Bronchial epithelial cell (primary cell): ENCODE measurements at regions not wholly inside any gene's neighbourhood (a gene's known extent, or its start where the extent isn't known, plus 50 kb on each side); places are given as distances from the start of the nearest gene placed in this dataset.

Experiments
- DNase-seq: peaks from one replicate; pipeline ENCODE4 v3.0.0-alpha.2; 2010; ENCODE audit warnings: low read depth
- FAIRE-seq: peaks from 2 replicates; lab custom pipeline; 2011; peaks lifted over from hg19 to GRCh38; lab: Jason Lieb, UNC
- H3K27me3 ChIP-seq: 2 replicates; pipeline ENCODE4 v1.5.1; 2011; ENCODE audit warnings: low read length; ENCODE audit not compliant: control insufficient read depth, insufficient read depth
- H3K36me3 ChIP-seq: 2 replicates; pipeline ENCODE4 v1.5.1; 2011; ENCODE audit warnings: low read length; ENCODE audit not compliant: control insufficient read depth, insufficient read depth
- H3K4me3 ChIP-seq: 2 replicates; pipeline ENCODE4 v1.5.1; 2011; ENCODE audit warnings: mild to moderate bottlenecking, low read depth, low read length, control low read depth
- TF ChIP-seq, protein P1 (sequence below): IDR thresholded peaks from 2 replicates; pipeline ENCODE4 v1.5.1; 2011; ENCODE audit warnings: mild to moderate bottlenecking, moderate library complexity, low read length, control low read depth, inconsistent platforms; ENCODE audit not compliant: insufficient read depth, severe bottlenecking

DNA sequence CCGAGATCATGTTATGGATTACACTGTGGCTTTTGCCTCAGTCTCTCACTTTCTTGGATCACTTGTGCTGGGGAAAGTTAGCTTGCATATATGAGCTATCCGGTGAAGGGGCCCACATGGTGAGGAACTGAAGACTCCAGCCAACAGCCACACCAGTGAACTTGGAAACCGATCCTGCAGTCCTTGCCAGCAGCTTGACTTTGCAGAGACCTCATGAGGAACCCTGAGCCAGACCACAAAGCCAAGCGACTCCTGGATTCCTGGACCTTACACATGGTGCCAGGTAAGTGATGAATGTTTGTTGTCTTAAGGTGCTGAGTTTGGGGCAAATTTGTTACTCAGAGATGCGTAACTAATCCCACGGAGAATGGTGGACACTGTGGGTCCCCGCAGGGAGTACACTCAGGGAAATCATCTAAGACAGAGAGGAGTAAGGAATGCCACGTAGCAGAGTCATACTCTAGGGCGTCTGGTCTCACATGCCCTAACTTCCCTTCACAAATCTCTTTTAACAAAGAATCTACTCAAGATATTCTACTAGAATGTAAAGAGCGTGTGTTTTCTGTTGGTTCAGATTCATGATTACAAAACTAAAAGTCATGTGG lies 76.5 kb upstream of the PJA2 start:
- Histone ChIP-seq H3K27me3 (peaks cover 2% of the 10 kb centered on the region), H3K4me3 (no peak overlapping the region), H3K36me3 (no peaks in the 10 kb centered on the region)
- TF ChIP-seq, protein P1, sequence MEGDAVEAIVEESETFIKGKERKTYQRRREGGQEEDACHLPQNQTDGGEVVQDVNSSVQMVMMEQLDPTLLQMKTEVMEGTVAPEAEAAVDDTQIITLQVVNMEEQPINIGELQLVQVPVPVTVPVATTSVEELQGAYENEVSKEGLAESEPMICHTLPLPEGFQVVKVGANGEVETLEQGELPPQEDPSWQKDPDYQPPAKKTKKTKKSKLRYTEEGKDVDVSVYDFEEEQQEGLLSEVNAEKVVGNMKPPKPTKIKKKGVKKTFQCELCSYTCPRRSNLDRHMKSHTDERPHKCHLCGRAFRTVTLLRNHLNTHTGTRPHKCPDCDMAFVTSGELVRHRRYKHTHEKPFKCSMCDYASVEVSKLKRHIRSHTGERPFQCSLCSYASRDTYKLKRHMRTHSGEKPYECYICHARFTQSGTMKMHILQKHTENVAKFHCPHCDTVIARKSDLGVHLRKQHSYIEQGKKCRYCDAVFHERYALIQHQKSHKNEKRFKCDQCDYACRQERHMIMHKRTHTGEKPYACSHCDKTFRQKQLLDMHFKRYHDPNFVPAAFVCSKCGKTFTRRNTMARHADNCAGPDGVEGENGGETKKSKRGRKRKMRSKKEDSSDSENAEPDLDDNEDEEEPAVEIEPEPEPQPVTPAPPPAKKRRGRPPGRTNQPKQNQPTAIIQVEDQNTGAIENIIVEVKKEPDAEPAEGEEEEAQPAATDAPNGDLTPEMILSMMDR, result no peak
- DNase-seq, result no peak
- peak; percentile 86 for FAIRE-seq

DNA sequence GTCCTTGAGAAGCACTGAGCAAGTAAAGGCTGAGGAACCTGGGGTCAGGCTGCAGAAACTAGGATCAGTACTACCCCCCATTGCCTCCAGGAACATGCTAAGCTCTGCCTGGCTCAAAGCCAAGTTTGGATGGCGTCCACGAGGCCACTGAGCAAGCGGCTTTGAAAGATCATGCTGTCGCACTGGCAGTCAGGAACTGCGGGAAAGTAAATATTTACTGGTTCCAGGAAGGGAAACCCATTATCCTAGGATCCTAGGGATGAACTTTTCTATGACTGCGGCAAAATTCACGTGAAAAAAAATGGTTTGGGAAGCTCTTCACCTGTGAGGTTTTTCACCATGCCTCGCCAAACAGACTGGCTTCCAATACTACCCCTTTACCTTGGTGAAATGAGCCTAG lies 75.3 kb upstream of the PJA2 start:
- TF ChIP-seq, protein P1, result no peak
- Histone ChIP-seq H3K27me3 (peaks cover 2% of the 10 kb centered on the region), H3K4me3 (no peak overlapping the region), H3K36me3 (no peaks in the 10 kb centered on the region)
- FAIRE-seq (no peak), DNase-seq (no peak)

DNA sequence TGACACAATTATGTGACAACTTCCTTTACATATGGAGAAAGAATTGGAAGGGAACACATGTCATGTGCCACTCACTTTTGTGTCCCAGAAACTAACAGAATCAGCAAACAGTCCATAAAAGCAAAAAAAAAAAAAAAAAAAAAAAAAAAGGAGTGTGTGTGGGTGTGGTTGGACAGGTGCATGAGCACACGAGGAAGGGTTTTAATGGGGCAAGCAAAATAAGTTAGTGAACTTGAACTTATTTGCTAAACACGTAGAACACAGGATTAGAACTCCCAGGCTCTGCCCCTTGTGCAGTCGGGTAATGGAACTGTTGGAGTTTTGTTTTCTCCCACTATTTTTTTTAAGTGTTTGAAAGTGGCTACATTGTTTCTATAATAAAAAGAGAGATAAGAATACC lies 74.8 kb upstream of the PJA2 start:
- FAIRE-seq (no peak), DNase-seq (no peak)
- H3K27me3 ChIP-seq, result peaks cover 2% of the 10 kb centered on the region
- no peaks in the 10 kb centered on the region for H3K36me3 ChIP-seq
- TF ChIP-seq, protein P1, result no peak
- H3K4me3 ChIP-seq, result no peak overlapping the region

DNA sequence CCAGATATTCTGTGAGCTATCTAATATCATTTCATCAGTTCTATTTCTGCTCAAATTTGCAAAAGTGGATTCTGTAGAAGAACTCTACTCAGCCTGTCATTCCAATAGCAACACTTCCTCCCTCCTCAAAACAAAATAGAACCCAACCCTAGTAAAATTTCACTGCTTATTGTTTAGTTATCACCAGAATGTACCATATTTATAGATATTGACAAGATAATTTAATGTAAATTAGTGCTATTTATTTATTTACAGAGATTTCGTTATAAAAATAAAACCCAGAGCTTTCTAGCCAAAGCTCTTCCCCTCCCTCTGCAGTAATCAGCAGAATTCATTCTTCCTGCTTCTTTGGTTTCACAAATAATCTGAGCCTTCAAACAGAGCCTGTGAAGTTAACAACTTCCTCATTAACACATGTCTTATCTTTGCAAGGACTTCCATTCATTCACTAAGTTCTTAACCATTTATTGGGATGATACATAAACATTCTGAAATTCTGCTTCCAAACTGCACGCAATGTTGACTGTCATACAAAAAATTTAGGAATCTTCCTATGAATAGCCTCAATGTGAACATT lies 73.7 kb upstream of the PJA2 start:
- Histone ChIP-seq H3K4me3 (no peak overlapping the region), H3K27me3 (peaks cover 2% of the 10 kb centered on the region), H3K36me3 (no peaks in the 10 kb centered on the region)
- FAIRE-seq, result no peak
- no peak for DNase-seq
- TF ChIP-seq, protein P1, result no peak

DNA sequence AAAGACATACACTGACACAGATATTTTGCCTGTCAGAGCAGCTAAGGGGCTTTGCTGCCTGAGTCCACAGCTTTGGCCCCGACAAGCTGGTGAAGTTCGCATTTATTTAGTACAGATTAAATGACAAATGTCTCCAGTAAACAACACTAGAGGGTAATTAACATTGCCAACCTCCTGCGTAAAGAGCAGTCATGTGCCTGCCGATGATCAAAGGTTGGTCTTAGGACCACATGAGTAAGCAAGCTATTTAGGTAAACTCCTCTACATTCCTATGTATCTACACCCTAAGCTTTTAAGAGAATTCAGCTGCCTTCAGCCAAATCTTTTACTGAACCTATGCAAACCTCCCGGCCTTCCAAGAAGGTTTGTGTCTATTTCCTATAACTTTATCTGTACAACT lies 73.0 kb upstream of the PJA2 start:
- H3K27me3 ChIP-seq, result peaks cover 2% of the 10 kb centered on the region
- H3K4me3 ChIP-seq, result no peak overlapping the region
- no peaks in the 10 kb centered on the region for H3K36me3 ChIP-seq
- FAIRE-seq (no peak), DNase-seq (no peak)
- TF ChIP-seq, protein P1, result no peak
